IMR-90 (cell line): ENCODE measurements at regions not wholly inside any gene's neighbourhood (a gene's known extent, or its start where the extent isn't known, plus 50 kb on each side); places are given as distances from the start of the nearest gene placed in this dataset.

Source experiments
- ATAC-seq: fragments of 200-7000 bp; cut with Tn5 transposase; 2 replicates; pipeline ENCODE4 v1.9.1; 2020; ENCODE audit warnings: low read depth, mild to moderate bottlenecking, moderate library complexity
- BruUV-seq: library from RNA; stranded (reverse); fragments of 400-500 nt; replicated peaks from 2 replicates; lab custom pipeline; 2021; lab: Mats Ljungman, UMichigan
- CTCF ChIA-PET: fragments of 300-600 bp; formaldehyde crosslinking; extraction: SDS; loops from one replicate; lab custom pipeline; 2021; ENCODE audit warnings: antibody characterized with exemption; lab: Yijun Ruan, JAX
- POLR2A ChIA-PET: fragments of 300-600 bp; sonication (Branson Sonifier 250); formaldehyde crosslinking; loops from one replicate; lab custom pipeline; 2022; ENCODE audit warnings: antibody characterized with exemption; ENCODE audit not compliant: unreplicated experiment; lab: Charles Lee
- DNase-seq: peaks from one replicate; pipeline ENCODE4 v3.0.0; 2013
- H2AFZ ChIP-seq: replicated peaks from 2 replicates; pipeline ENCODE3; 2013; ENCODE audit warnings: low read length, mild to moderate bottlenecking; ENCODE audit not compliant: poor library complexity
- H2AK5ac ChIP-seq: 2 replicates; pipeline ENCODE4 v1.6.1; 2013; ENCODE audit warnings: low read depth, low read length, inconsistent platforms
- H2AK9ac ChIP-seq: replicated peaks from 2 replicates; pipeline ENCODE3; 2013; ENCODE audit warnings: mild to moderate bottlenecking, low read depth, low read length, moderate library complexity; ENCODE audit not compliant: poor library complexity
- H2BK120ac ChIP-seq: 2 replicates; pipeline ENCODE4 v1.6.1; 2013; ENCODE audit warnings: low read depth, low read length, inconsistent platforms
- H2BK15ac ChIP-seq: 3 replicates; pipeline ENCODE4 v1.6.1; 2013; ENCODE audit warnings: low read depth, low read length, inconsistent platforms
- H2BK20ac ChIP-seq: 2 replicates; pipeline ENCODE4 v1.6.1; 2013; ENCODE audit warnings: low read depth, mild to moderate bottlenecking, inconsistent platforms, low read length, moderate library complexity
- H2BK5ac ChIP-seq: 2 replicates; pipeline ENCODE4 v1.6.1; 2013; ENCODE audit warnings: mild to moderate bottlenecking, low read depth, low read length, inconsistent platforms; ENCODE audit not compliant: poor library complexity, severe bottlenecking
- H3K14ac ChIP-seq: replicated peaks from 2 replicates; pipeline ENCODE4 v1.6.1; 2013; ENCODE audit warnings: low read depth, low read length, inconsistent platforms
- H3K18ac ChIP-seq: 2 replicates; pipeline ENCODE4 v1.6.1; 2013; ENCODE audit warnings: low read depth, low read length, control low read depth
- H3K23ac ChIP-seq: 2 replicates; pipeline ENCODE4 v1.6.1; 2013; ENCODE audit warnings: low read depth, low read length, inconsistent platforms
- H3K27ac ChIP-seq: 2 replicates; pipeline ENCODE4 v1.5.1; 2013; ENCODE audit warnings: mild to moderate bottlenecking, control low read depth, low read length; ENCODE audit not compliant: insufficient read depth
- H3K27me3 ChIP-seq: 2 replicates; pipeline ENCODE4 v1.6.1; 2013; ENCODE audit warnings: low read length; ENCODE audit not compliant: control insufficient read depth, insufficient read depth
- H3K36me3 ChIP-seq: 2 replicates; pipeline ENCODE4 v1.6.1; 2013; ENCODE audit warnings: low read length, mixed read lengths; ENCODE audit not compliant: control insufficient read depth, insufficient read depth
- H3K4ac ChIP-seq: 2 replicates; pipeline ENCODE4 v1.6.1; 2013; ENCODE audit warnings: low read depth, low read length, inconsistent platforms
- H3K4me1 ChIP-seq: 2 replicates; pipeline ENCODE4 v1.6.1; 2013; ENCODE audit warnings: low read length, mixed read lengths; ENCODE audit not compliant: control insufficient read depth, insufficient read depth
- H3K4me2 ChIP-seq: 2 replicates; pipeline ENCODE4 v1.6.1; 2013; ENCODE audit warnings: low read depth, mild to moderate bottlenecking, control low read depth, low read length, moderate library complexity
- H3K4me3 ChIP-seq: 2 replicates; pipeline ENCODE4 v1.5.1; 2013; ENCODE audit warnings: low read depth, mild to moderate bottlenecking, control low read depth, low read length, moderate library complexity; ENCODE audit not compliant: insufficient read depth
- H3K56ac ChIP-seq: 2 replicates; pipeline ENCODE4 v1.6.1; 2013; ENCODE audit warnings: low read length, inconsistent platforms; ENCODE audit not compliant: insufficient read depth; ENCODE audit errors: extremely low read depth
- H3K79me1 ChIP-seq, 2 experiments: 2 replicates each; pipeline ENCODE4 v1.6.1; 2013; ENCODE audit warnings: low read length in 2 of 2, inconsistent platforms in 1 of 2, low read depth in 1 of 2
- H3K9ac ChIP-seq: 2 replicates; pipeline ENCODE4 v1.6.1; 2013; ENCODE audit warnings: low read depth, low read length, control low read depth
- H3K9me1 ChIP-seq: 2 replicates; pipeline ENCODE4 v1.6.1; 2013; ENCODE audit warnings: low read length, inconsistent platforms; ENCODE audit not compliant: insufficient read depth
- H3K9me3 ChIP-seq: 2 replicates; pipeline ENCODE4 v1.6.1; 2013; ENCODE audit warnings: low read length; ENCODE audit not compliant: control insufficient read depth, insufficient read depth
- H4K20me1 ChIP-seq: 2 replicates; pipeline ENCODE4 v1.6.1; 2013; ENCODE audit warnings: low read length, inconsistent platforms; ENCODE audit not compliant: insufficient read depth
- H4K5ac ChIP-seq: 2 replicates; pipeline ENCODE4 v1.6.1; 2013; ENCODE audit warnings: mild to moderate bottlenecking, low read depth, low read length, control low read depth
- H4K8ac ChIP-seq, 2 experiments: 2 replicates each; pipeline ENCODE4 v1.6.1; 2013; ENCODE audit warnings: low read depth in 2 of 2, low read length in 2 of 2, control low read depth in 1 of 2, inconsistent platforms in 1 of 2
- H4K91ac ChIP-seq: 2 replicates; pipeline ENCODE4 v1.6.1; 2013; ENCODE audit warnings: low read depth, low read length, inconsistent platforms; ENCODE audit not compliant: insufficient read depth
- BHLHE40 ChIP-seq: fragments of 150-350 bp; IDR thresholded peaks from 2 replicates; pipeline ENCODE4 v1.6.1; 2016; ENCODE audit warnings: mild to moderate bottlenecking, low read depth, low read length
- CHD1 ChIP-seq: IDR thresholded peaks from 2 replicates; pipeline ENCODE4 v1.6.1; 2012; ENCODE audit warnings: low read depth, low read length, improper control_type of control experiment
- CTCF ChIP-seq: conservative IDR thresholded peaks from 2 replicates; pipeline ENCODE4 v1.5.1; 2012; ENCODE audit warnings: mild to moderate bottlenecking, low read depth, low read length, improper control_type of control experiment
- ELK1 ChIP-seq: fragments of 150-350 bp; IDR thresholded peaks from 2 replicates; pipeline ENCODE4 v1.6.1; 2016; ENCODE audit warnings: low read depth, mild to moderate bottlenecking, low read length, moderate library complexity, borderline replicate concordance
- FOS ChIP-seq: fragments of 150-350 bp; IDR thresholded peaks from 2 replicates; pipeline ENCODE4 v1.6.1; 2016; ENCODE audit warnings: low read depth, low read length
- MAFK ChIP-seq: IDR thresholded peaks from 2 replicates; pipeline ENCODE4 v1.6.1; 2012; ENCODE audit warnings: low read depth, low read length, improper control_type of control experiment
- MAZ ChIP-seq: IDR thresholded peaks from 2 replicates; pipeline ENCODE4 v1.6.1; 2012; ENCODE audit warnings: low read depth, mild to moderate bottlenecking, low read length, improper control_type of control experiment, moderate library complexity, borderline replicate concordance
- MXI1 ChIP-seq: IDR thresholded peaks from 2 replicates; pipeline ENCODE4 v1.6.1; 2012; ENCODE audit warnings: low read depth, mild to moderate bottlenecking, low read length, moderate library complexity, borderline replicate concordance
- NFE2L2 ChIP-seq: fragments of 150-350 bp; IDR thresholded peaks from 2 replicates; pipeline ENCODE4 v1.6.1; 2016; ENCODE audit warnings: low read depth, mild to moderate bottlenecking, low read length
- POLR2A ChIP-seq: IDR thresholded peaks from 2 replicates; pipeline ENCODE4 v1.6.1; 2012; ENCODE audit warnings: mild to moderate bottlenecking, low read depth, low read length
- RAD21 ChIP-seq: IDR thresholded peaks from 2 replicates; pipeline ENCODE4 v1.6.1; 2012; ENCODE audit warnings: low read length, improper control_type of control experiment
- RCOR1 ChIP-seq: IDR thresholded peaks from 2 replicates; pipeline ENCODE4 v1.6.1; 2012; ENCODE audit warnings: mild to moderate bottlenecking, low read length, improper control_type of control experiment; ENCODE audit not compliant: insufficient replicate concordance
- RFX5 ChIP-seq: IDR thresholded peaks from 2 replicates; pipeline ENCODE4 v1.8.0; 2012; ENCODE audit warnings: low read depth, mild to moderate bottlenecking, low read length, moderate library complexity
- SMC3 ChIP-seq: fragments of 150-350 bp; IDR thresholded peaks from 2 replicates; pipeline ENCODE4 v1.6.1; 2016; ENCODE audit warnings: low read depth, mild to moderate bottlenecking, antibody characterized with exemption, low read length, moderate library complexity
- USF2 ChIP-seq: fragments of 150-350 bp; IDR thresholded peaks from 2 replicates; pipeline ENCODE4 v1.6.1; 2017; ENCODE audit warnings: mild to moderate bottlenecking, antibody characterized with exemption, low read length, low read depth
- WGBS, 2 experiments: methylation state at CpG; one replicate each; pipeline versions ENCODE4 v1.1.5 to v1.1.7; 2013; ENCODE audit warnings: missing lambda C conversion rate in 2 of 2; ENCODE audit not compliant: insufficient read length in 1 of 2; ENCODE audit errors: extremely low coverage in 2 of 2; 5-methylcytosine and 5-hydroxymethylcytosine counted together
- dilution Hi-C: fragments of 300-500 bp; cut with HindIII; formaldehyde crosslinking; loops from one replicate; pipeline ENCODE4 v1.14.3; 2018; ENCODE audit warnings: low sequenced_read_pairs; ENCODE audit not compliant: unreplicated experiment
- in situ Hi-C: fragments of 300-500 bp; cut with MboI; formaldehyde crosslinking; loops from 3 replicates; pipeline ENCODE4 v1.14.3; 2019; ENCODE audit warnings: low sequenced_read_pairs, inconsistent platforms, mixed read lengths
- intact Hi-C: fragments of 100-400 bp; cut with micrococcal nuclease; formaldehyde crosslinking; loops from 2 replicates; pipeline ENCODE4 v1.10.0; 2022

GRCh38 chr2:12363138-12363537 is 353.6 kb upstream of the TRIB2 start:
- H3K4me3 ChIP-seq, result no peak overlapping the region
- no peak overlapping the region for H3K14ac ChIP-seq
- H4K5ac ChIP-seq, result no peak overlapping the region
- H3K56ac ChIP-seq, result no peak overlapping the region
- H4K91ac ChIP-seq, result no peak overlapping the region
- H3K36me3 ChIP-seq, result no peaks in the 10 kb centered on the region
- H3K9ac ChIP-seq, result no peak overlapping the region
- no peak for TF ChIP-seq RCOR1
- TF ChIP-seq BHLHE40, result no peak
- TF ChIP-seq CHD1, result no peak
- no peak for TF ChIP-seq MAFK
- TF ChIP-seq MAZ, result no peak
- TF ChIP-seq USF2, result no peak
- TF ChIP-seq RAD21, result no peak
- TF ChIP-seq SMC3, result no peak
- no peak for TF ChIP-seq ELK1
- no peak for TF ChIP-seq CTCF
- TF ChIP-seq NFE2L2, result no peak
- TF ChIP-seq POLR2A, result no peak
- TF ChIP-seq FOS, result no peak
- no peak for TF ChIP-seq RFX5
- no peak for TF ChIP-seq MXI1
- H2AK5ac ChIP-seq, result no peak overlapping the region
- H3K4me1 ChIP-seq, result no peaks in the 10 kb centered on the region; the same call in 1 of the 2 replicates
- no peak overlapping the region for H2BK5ac ChIP-seq
- WGBS, 2 experiments, result 88% methylated on average over 2 of the region's 3 CpGs; no CpG with 5 or more reads in 1 of the 2 experiments
- no peaks in the 10 kb centered on the region for H3K9me3 ChIP-seq
- H2AFZ ChIP-seq, result no peak overlapping the region
- no peak overlapping the region for H4K8ac ChIP-seq
- ChIA-PET CTCF (no interaction called here), POLR2A (no interaction called here)
- DNase-seq, result no peak
- dilution Hi-C loops, result no loop called here
- no TSS peak for BruUV-seq
- H3K23ac ChIP-seq, result no peak overlapping the region
- H2BK20ac ChIP-seq, result no peak overlapping the region
- no peaks in the 10 kb centered on the region for H3K27me3 ChIP-seq
- intact Hi-C loops, result no loop called here
- no peaks in the 10 kb centered on the region for H3K79me1 ChIP-seq
- H3K4me2 ChIP-seq, result no peak overlapping the region
- no peak for ATAC-seq
- no peak overlapping the region for H2BK120ac ChIP-seq
- H2AK9ac ChIP-seq, result no peak overlapping the region
- no peaks in the 10 kb centered on the region for H4K20me1 ChIP-seq
- no peak overlapping the region for H3K4ac ChIP-seq
- no peak overlapping the region for H2BK15ac ChIP-seq
- no peaks in the 10 kb centered on the region for H3K9me1 ChIP-seq
- no peak overlapping the region for H3K27ac ChIP-seq
- in situ Hi-C loops, result no loop called here
- H3K18ac ChIP-seq, result no peak overlapping the region
